ENCODE measurements at regions not wholly inside any gene's neighbourhood (a gene's known extent, or its start where the extent isn't known, plus 50 kb on each side); places are given as distances from the start of the nearest gene placed in this dataset.

- Histone ChIP-seq H3K4me3 (no peak overlapping the region), H3K9me2 (ENCODE audit: insufficient read depth) (no peaks in the 10 kb centered on the region), H3K9me3 (ENCODE audit: insufficient read depth, low read depth) (no peaks in the 10 kb centered on the region), H3K79me2 (ENCODE audit: low read depth) (no peaks in the 10 kb centered on the region), H3K27ac (no peak overlapping the region), H2AFZ (no peak overlapping the region), H3K27me3 (ENCODE audit: insufficient read depth, low read depth) (no peaks in the 10 kb centered on the region), H3F3A (ENCODE audit: insufficient read depth, low read depth) (no peaks in the 10 kb centered on the region), H3K36me3 (ENCODE audit: low read depth) (no peaks in the 10 kb centered on the region), H4K20me1 (ENCODE audit: insufficient read depth) (no peaks in the 10 kb centered on the region), H3K4me1 (replicated peaks; ENCODE audit: insufficient read depth) (no peaks in the 10 kb centered on the region), H3K4me2 (no peak overlapping the region)
- DNase-seq, result no peak
- ChIA-PET POLR2A (ENCODE audit: unreplicated experiment) (no interaction called here), CTCF (no interaction called here)
- no TSS peak for BruUV-seq (replicated peaks)
- intact Hi-C loops (cut with micrococcal nuclease; ENCODE audit: unreplicated experiment), result no loop called here
- TF ChIP-seq EZH2 (IDR thresholded peaks at IDR 0.05; ENCODE audit: low read depth), result no peak
- TF ChIP-seq CTCF (conservative IDR thresholded peaks at IDR 0.05), result no peak
Measured at GRCh38 chr10:53675177-53675576, 902.6 kb upstream of the MBL2 start.

GRCh38 chr10:53667063-53667462 is 894.5 kb upstream of the MBL2 start:
- Histone ChIP-seq H3K9me3 (ENCODE audit: insufficient read depth, low read depth) (no peaks in the 10 kb centered on the region), H3K9me2 (ENCODE audit: insufficient read depth) (no peaks in the 10 kb centered on the region), H3K4me2 (no peak overlapping the region), H3K4me1 (replicated peaks; ENCODE audit: insufficient read depth) (no peaks in the 10 kb centered on the region), H4K20me1 (ENCODE audit: insufficient read depth) (no peaks in the 10 kb centered on the region), H3K27me3 (ENCODE audit: insufficient read depth, low read depth) (no peaks in the 10 kb centered on the region), H3K36me3 (ENCODE audit: low read depth) (no peaks in the 10 kb centered on the region), H3K79me2 (ENCODE audit: low read depth) (no peaks in the 10 kb centered on the region), H3F3A (ENCODE audit: insufficient read depth, low read depth) (no peaks in the 10 kb centered on the region), H3K27ac (no peak overlapping the region), H2AFZ (no peak overlapping the region), H3K4me3 (no peak overlapping the region)
- CTCF ChIA-PET, result no interaction called here
- BruUV-seq (replicated peaks), result no TSS peak
- POLR2A ChIA-PET (ENCODE audit: unreplicated experiment), result no interaction called here
- intact Hi-C loops (cut with micrococcal nuclease; ENCODE audit: unreplicated experiment), result no loop called here
- no peak for TF ChIP-seq CTCF (conservative IDR thresholded peaks at IDR 0.05)
- no peak for TF ChIP-seq EZH2 (IDR thresholded peaks at IDR 0.05; ENCODE audit: low read depth)
- DNase-seq, result no peak

- Histone ChIP-seq H3K79me2 (ENCODE audit: low read depth) (no peaks in the 10 kb centered on the region), H3F3A (ENCODE audit: insufficient read depth, low read depth) (no peaks in the 10 kb centered on the region), H2AFZ (no peak overlapping the region), H3K4me1 (replicated peaks; ENCODE audit: insufficient read depth) (no peaks in the 10 kb centered on the region), H3K4me2 (0 out of 2 replicates have a peak overlapping the region, but pooled peaks have one; percentile 11), H3K27me3 (ENCODE audit: insufficient read depth, low read depth) (no peaks in the 10 kb centered on the region), H3K9me3 (ENCODE audit: insufficient read depth, low read depth) (no peaks in the 10 kb centered on the region), H3K4me3 (no peak overlapping the region), H3K27ac (no peak overlapping the region), H3K36me3 (ENCODE audit: low read depth) (no peaks in the 10 kb centered on the region), H4K20me1 (ENCODE audit: insufficient read depth) (no peaks in the 10 kb centered on the region), H3K9me2 (ENCODE audit: insufficient read depth) (no peaks in the 10 kb centered on the region)
- DNase-seq, result peak in 1 of 2 experiments; percentile 37
- TF ChIP-seq EZH2 (IDR thresholded peaks at IDR 0.05; ENCODE audit: low read depth) (no peak), CTCF (conservative IDR thresholded peaks at IDR 0.05) (no peak)
- intact Hi-C loops (cut with micrococcal nuclease; ENCODE audit: unreplicated experiment), result no loop called here
- POLR2A ChIA-PET (ENCODE audit: unreplicated experiment), result no interaction called here
- no TSS peak for BruUV-seq (replicated peaks)
- CTCF ChIA-PET, result no interaction called here
Measured at GRCh38 chr10:53664282-53665019, 891.9 kb upstream of the MBL2 start.
